HCT116 (cell line): ENCODE measurements at regions not wholly inside any gene's neighbourhood (a gene's known extent, or its start where the extent isn't known, plus 50 kb on each side); places are given as distances from the start of the nearest gene placed in this dataset.

Experiments used
- ATAC-seq: fragments of 200-7000 bp; cut with Tn5 transposase; 2 replicates; pipeline ENCODE4 v1.9.1; 2020; ENCODE audit warnings: mild to moderate bottlenecking, moderate library complexity
- BruUV-seq: library from RNA; stranded (reverse); fragments of 400-500 nt; replicated peaks from 2 replicates; lab custom pipeline; 2021; lab: Mats Ljungman, UMichigan
- CTCF ChIA-PET: fragments of 300-600 bp; sonication (Branson Sonifier 250); formaldehyde crosslinking; loops from one replicate; lab custom pipeline; 2021; ENCODE audit warnings: antibody characterized with exemption; lab: Charles Lee
- POLR2A ChIA-PET: fragments of 300-600, 350-600 bp; sonication (Branson Sonifier 250); formaldehyde crosslinking; loops from one replicate; lab custom pipeline; 2021; ENCODE audit warnings: antibody characterized with exemption; lab: Charles Lee
- RAD21 ChIA-PET, 2 experiments: fragments of 300-600 bp; sonication (Branson Sonifier 250); formaldehyde crosslinking; loops; one replicate each; lab custom pipeline; 2023; ENCODE audit warnings: low total read pairs in 2 of 2; ENCODE audit not compliant: uncharacterized antibody in 2 of 2, unreplicated experiment in 2 of 2, low non-redundant PET in 1 of 2; lab: Charles Lee
- DNase-seq: peaks from one replicate; pipeline ENCODE4 v3.0.0-alpha.2; 2010; ENCODE audit warnings: low read depth, low spot score
- H2AFZ ChIP-seq: fragments of 200-600 bp; shearing (Covaris generic), sonication (generic); 2 replicates; pipeline ENCODE4 v1.6.1; 2017; ENCODE audit warnings: low read depth, mixed run types, mixed read lengths, antibody characterized with exemption, low read length; ENCODE audit not compliant: poor library complexity, severe bottlenecking
- H3K27ac ChIP-seq: 2 replicates; pipeline ENCODE4 v1.5.1; 2012; ENCODE audit warnings: low read depth, low read length
- H3K27me3 ChIP-seq: fragments of 200-600 bp; sonication (generic); 2 replicates; pipeline ENCODE4 v1.6.1; 2016; ENCODE audit warnings: mixed run types, low read length, mixed read lengths; ENCODE audit not compliant: insufficient read depth
- H3K36me3 ChIP-seq, 2 experiments: fragments of 200-500 bp in 1 of 2; fragments of 200-600 bp in 1 of 2; sonication (Bioruptor generic) in 1 of 2; sonication (generic) in 1 of 2; 2 replicates each; pipeline versions ENCODE4 v1.5.1 to v1.6.1; 2014 to 2016; ENCODE audit warnings: low read length in 2 of 2, inconsistent platforms in 1 of 2, mixed read lengths in 1 of 2, mixed run types in 1 of 2; ENCODE audit not compliant: insufficient read depth in 2 of 2, control insufficient read depth in 1 of 2
- H3K4me1 ChIP-seq, 2 experiments: fragments of 200-600 bp in 1 of 2; sonication (generic) in 1 of 2; 2 replicates each; pipeline versions ENCODE4 v1.5.1 to v1.6.1; 2012 to 2017; ENCODE audit warnings: low read length in 2 of 2, inconsistent platforms in 1 of 2, mild to moderate bottlenecking in 1 of 2, mixed read lengths in 1 of 2, mixed run types in 1 of 2, moderate library complexity in 1 of 2; ENCODE audit not compliant: insufficient read depth in 2 of 2, control insufficient read depth in 1 of 2
- H3K4me2 ChIP-seq: fragments of 200-600 bp; sonication (generic); 2 replicates; pipeline ENCODE4 v1.6.1; 2017; ENCODE audit warnings: mixed run types, low read length, mixed read lengths
- H3K4me3 ChIP-seq, 2 experiments: fragments of 200-600 bp in 1 of 2; sonication (generic) in 1 of 2; replicated peaks in 1 of 2; 2 replicates each; pipeline ENCODE4 v1.5.1; 2011 to 2016; ENCODE audit warnings: low read length in 2 of 2, control low read depth in 1 of 2, low read depth in 1 of 2, mild to moderate bottlenecking in 1 of 2, mixed read lengths in 1 of 2, mixed run types in 1 of 2
- H3K79me2 ChIP-seq: fragments of 200-600 bp; sonication (generic); 2 replicates; pipeline ENCODE4 v1.6.1; 2017; ENCODE audit warnings: mild to moderate bottlenecking, mixed run types, low read length, moderate library complexity, mixed read lengths; ENCODE audit not compliant: insufficient read depth
- H3K9ac ChIP-seq: fragments of 200-600 bp; sonication (generic); 2 replicates; pipeline ENCODE4 v1.6.1; 2016; ENCODE audit warnings: low read length, mixed read lengths
- H3K9me2 ChIP-seq: fragments of 200-600 bp; sonication (generic), shearing (Covaris generic); 2 replicates; pipeline ENCODE4 v1.6.1; 2017; ENCODE audit warnings: mixed run types, mild to moderate bottlenecking, moderate library complexity; ENCODE audit not compliant: insufficient read depth
- H3K9me3 ChIP-seq, 2 experiments: fragments of 200-500 bp in 1 of 2; fragments of 200-600 bp in 1 of 2; sonication (Bioruptor generic) in 1 of 2; sonication (generic) in 1 of 2; 2 replicates each; pipeline ENCODE4 v1.6.1; 2014 to 2017; ENCODE audit warnings: low read length in 2 of 2, mixed read lengths in 2 of 2, inconsistent platforms in 1 of 2, low read depth in 1 of 2, mild to moderate bottlenecking in 1 of 2, mixed run types in 1 of 2, moderate library complexity in 1 of 2; ENCODE audit not compliant: control insufficient read depth in 1 of 2, insufficient read depth in 1 of 2
- H4K20me1 ChIP-seq: fragments of 200-600 bp; sonication (generic), shearing (Covaris generic); 2 replicates; pipeline ENCODE4 v1.6.1; 2017; ENCODE audit warnings: mixed run types, mild to moderate bottlenecking, moderate library complexity; ENCODE audit not compliant: insufficient read depth
- ATF3 ChIP-seq: IDR thresholded peaks from 2 replicates; pipeline ENCODE4 v1.6.1; 2012
- CEBPB ChIP-seq: IDR thresholded peaks from 2 replicates; pipeline ENCODE4 v1.6.1; 2012; ENCODE audit warnings: low read depth
- EGR1 ChIP-seq: IDR thresholded peaks from 2 replicates; pipeline ENCODE4 v1.6.1; 2012; ENCODE audit warnings: low read depth
- ELF1 ChIP-seq: IDR thresholded peaks from 2 replicates; pipeline ENCODE4 v1.6.1; 2012; ENCODE audit warnings: low read depth, borderline replicate concordance
- FOSL1 ChIP-seq: IDR thresholded peaks from 2 replicates; pipeline ENCODE4 v1.6.1; 2012; ENCODE audit warnings: low read depth
- POLR2A ChIP-seq: IDR thresholded peaks from 2 replicates; pipeline ENCODE4 v1.7.0; 2011; ENCODE audit warnings: borderline replicate concordance; ENCODE audit not compliant: insufficient read depth, insufficient read length; ENCODE audit errors: extremely low read depth
- POLR2AphosphoS5 ChIP-seq: IDR thresholded peaks from 2 replicates; pipeline ENCODE4 v1.6.1; 2011; ENCODE audit warnings: mild to moderate bottlenecking, low read depth, low read length, moderate library complexity
- REST ChIP-seq: IDR thresholded peaks from 2 replicates; pipeline ENCODE4 v1.6.1; 2012; ENCODE audit warnings: low read depth
- SIN3A ChIP-seq: IDR thresholded peaks from 2 replicates; pipeline ENCODE4 v1.6.1; 2012; ENCODE audit warnings: low read depth
- SP1 ChIP-seq: IDR thresholded peaks from 2 replicates; pipeline ENCODE4 v1.6.1; 2012; ENCODE audit warnings: low read depth
- YY1 ChIP-seq: IDR thresholded peaks from 2 replicates; pipeline ENCODE4 v1.6.1; 2011; ENCODE audit warnings: low read length, low read depth, moderate library complexity, mild to moderate bottlenecking; ENCODE audit not compliant: insufficient replicate concordance; ENCODE audit errors: extremely low read depth
- ZFX ChIP-seq: fragments of 450-650 bp; IDR thresholded peaks from 2 replicates; pipeline ENCODE4 v1.6.1; 2017
- intact Hi-C: fragments of 100-400 bp; cut with micrococcal nuclease; formaldehyde crosslinking; loops from 2 replicates; pipeline ENCODE4 v1.10.0; 2022
- TF ChIP-seq, protein P1 (sequence below), 3 experiments: fragments of 200-600 bp in 1 of 3; sonication (generic) in 1 of 3; IDR thresholded peaks in 2 of 3; conservative IDR thresholded peaks in 1 of 3; 2 replicates each; pipeline ENCODE4 v1.5.1; 2012 to 2017; ENCODE audit warnings: low read depth in 2 of 3, low read length in 2 of 3, antibody characterized with exemption in 1 of 3, borderline replicate concordance in 1 of 3, control low read depth in 1 of 3, mild to moderate bottlenecking in 1 of 3, mixed read lengths in 1 of 3, mixed run types in 1 of 3, moderate library complexity in 1 of 3; ENCODE audit not compliant: insufficient read depth in 1 of 3
- TF ChIP-seq, protein P2 (sequence below): IDR thresholded peaks from 2 replicates; pipeline ENCODE4 v1.6.1; 2012

DNA sequence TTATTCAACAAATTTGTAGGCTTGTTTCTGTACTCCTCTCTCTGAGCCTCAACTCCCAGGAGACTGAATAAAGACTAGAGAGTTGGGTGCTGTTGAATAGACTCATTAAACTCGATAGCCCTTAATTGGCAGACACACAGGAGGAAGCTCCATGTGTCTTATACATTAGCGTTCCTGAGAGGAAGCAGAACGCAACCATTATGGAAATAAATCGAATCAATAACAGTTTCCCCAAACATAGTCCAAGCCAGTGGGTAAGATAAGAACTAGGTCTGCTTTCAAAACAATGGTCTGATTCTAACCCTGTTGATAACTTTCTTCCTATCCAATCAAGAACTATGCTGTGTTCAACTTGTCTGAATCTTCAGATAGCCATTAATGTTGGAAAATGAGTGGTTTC is 118.1 kb upstream of the FNDC3A start:
- no peaks in the 10 kb centered on the region for H3K9me2 ChIP-seq
- no peak overlapping the region for H3K27ac ChIP-seq
- H3K27me3 ChIP-seq, result no peaks in the 10 kb centered on the region
- no peaks in the 10 kb centered on the region for H3K36me3 ChIP-seq
- no peaks in the 10 kb centered on the region for H4K20me1 ChIP-seq
- no peak overlapping the region for H3K9ac ChIP-seq
- ATAC-seq, result no peak
- ChIA-PET POLR2A (no interaction called here), CTCF (no interaction called here)
- H3K4me2 ChIP-seq, result no peak overlapping the region
- no peaks in the 10 kb centered on the region for H3K9me3 ChIP-seq
- intact Hi-C loops, result no loop called here
- H3K4me3 ChIP-seq, result no peak overlapping the region
- BruUV-seq, result no TSS peak
- no peaks in the 10 kb centered on the region for H3K4me1 ChIP-seq
- H2AFZ ChIP-seq, result no peak overlapping the region
- no peaks in the 10 kb centered on the region for H3K79me2 ChIP-seq
- TF ChIP-seq REST, result no peak
- TF ChIP-seq POLR2A, result no peak
- no peak for TF ChIP-seq SIN3A
- no peak for TF ChIP-seq ATF3
- TF ChIP-seq ELF1, result no peak
- no peak for TF ChIP-seq SP1
- TF ChIP-seq FOSL1, result no peak
- no peak for TF ChIP-seq ZFX
- TF ChIP-seq, protein P1, sequence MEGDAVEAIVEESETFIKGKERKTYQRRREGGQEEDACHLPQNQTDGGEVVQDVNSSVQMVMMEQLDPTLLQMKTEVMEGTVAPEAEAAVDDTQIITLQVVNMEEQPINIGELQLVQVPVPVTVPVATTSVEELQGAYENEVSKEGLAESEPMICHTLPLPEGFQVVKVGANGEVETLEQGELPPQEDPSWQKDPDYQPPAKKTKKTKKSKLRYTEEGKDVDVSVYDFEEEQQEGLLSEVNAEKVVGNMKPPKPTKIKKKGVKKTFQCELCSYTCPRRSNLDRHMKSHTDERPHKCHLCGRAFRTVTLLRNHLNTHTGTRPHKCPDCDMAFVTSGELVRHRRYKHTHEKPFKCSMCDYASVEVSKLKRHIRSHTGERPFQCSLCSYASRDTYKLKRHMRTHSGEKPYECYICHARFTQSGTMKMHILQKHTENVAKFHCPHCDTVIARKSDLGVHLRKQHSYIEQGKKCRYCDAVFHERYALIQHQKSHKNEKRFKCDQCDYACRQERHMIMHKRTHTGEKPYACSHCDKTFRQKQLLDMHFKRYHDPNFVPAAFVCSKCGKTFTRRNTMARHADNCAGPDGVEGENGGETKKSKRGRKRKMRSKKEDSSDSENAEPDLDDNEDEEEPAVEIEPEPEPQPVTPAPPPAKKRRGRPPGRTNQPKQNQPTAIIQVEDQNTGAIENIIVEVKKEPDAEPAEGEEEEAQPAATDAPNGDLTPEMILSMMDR (IDR thresholded peaks at IDR 0.05 in 2 of 3, conservative IDR thresholded peaks at IDR 0.05 in 1 of 3; ENCODE audit: borderline replicate concordance in 1 of 3, insufficient read depth in 1 of 3, low read depth in 2 of 3, low read length in 2 of 3), result no peak
- no peak for TF ChIP-seq POLR2AphosphoS5
- TF ChIP-seq CEBPB, result no peak
- TF ChIP-seq, protein P2, sequence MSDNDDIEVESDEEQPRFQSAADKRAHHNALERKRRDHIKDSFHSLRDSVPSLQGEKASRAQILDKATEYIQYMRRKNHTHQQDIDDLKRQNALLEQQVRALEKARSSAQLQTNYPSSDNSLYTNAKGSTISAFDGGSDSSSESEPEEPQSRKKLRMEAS, result no peak
- no peak for TF ChIP-seq EGR1
- TF ChIP-seq YY1, result no peak
- TF ChIP-seq, all 23 proteins: peak for 0
- DNase-seq, result no peak
- RAD21 ChIA-PET, result no interaction called here
